ENCODE measurements at regions not wholly inside any gene's neighbourhood (a gene's known extent, or its start where the extent isn't known, plus 50 kb on each side); places are given as distances from the start of the nearest gene placed in this dataset.

- H3K27me3 ChIP-seq = no peaks in the 10 kb centered on the region
- H3K36me3 ChIP-seq = no peaks in the 10 kb centered on the region
- H3K4me1 ChIP-seq = no peaks in the 10 kb centered on the region
- H3K4me3 ChIP-seq = no peak overlapping the region
- H3K27ac ChIP-seq = no peak overlapping the region
- TF ChIP-seq POLR2AphosphoS5 (IDR thresholded peaks at IDR 0.05) (no peak), EP300 (IDR thresholded peaks at IDR 0.05) (no peak), POLR2A (IDR thresholded peaks at IDR 0.05) (no peak), CTCF (IDR thresholded peaks at IDR 0.05) (no peak)
- WGBS = 60% methylated on average over 7 of the region's 7 CpGs
- DNase-seq (ENCODE audit: low spot score in 2 of 2) = peak in 1 of 2 donors; percentile 21
- H3K9me3 ChIP-seq = peaks cover 50% of the 10 kb centered on the region
These were observed 576.1 kb downstream of the ALG10 start for GRCh38 chr12:34598352-34598827.

GRCh38 chr12:34598851-34599529 is 576.7 kb downstream of the ALG10 start:
- peaks cover 53% of the 10 kb centered on the region for H3K9me3 ChIP-seq

GRCh38 chr12:34599530-34600513 is 577.5 kb downstream of the ALG10 start:
- no peak overlapping the region for H3K27ac ChIP-seq
- TF ChIP-seq EP300 (IDR thresholded peaks at IDR 0.05) = no peak
- TF ChIP-seq CTCF (IDR thresholded peaks at IDR 0.05) = no peak
- no peak for TF ChIP-seq POLR2A (IDR thresholded peaks at IDR 0.05)
- TF ChIP-seq POLR2AphosphoS5 (IDR thresholded peaks at IDR 0.05) = no peak
- H3K4me1 ChIP-seq = no peaks in the 10 kb centered on the region
- no peaks in the 10 kb centered on the region for H3K36me3 ChIP-seq
- H3K4me3 ChIP-seq = no peak overlapping the region
- peaks cover 59% of the 10 kb centered on the region for H3K9me3 ChIP-seq
- WGBS = 69% methylated on average over 32 of the region's 32 CpGs
- peak; percentile 37 to 52 for DNase-seq (ENCODE audit: low spot score in 2 of 2)
- H3K27me3 ChIP-seq = no peaks in the 10 kb centered on the region

More at GRCh38 chr12:34598851-34599529, 576.7 kb downstream of the ALG10 start:
- Histone ChIP-seq H3K27me3 (no peaks in the 10 kb centered on the region), H3K4me1 (no peaks in the 10 kb centered on the region), H3K27ac (no peak overlapping the region), H3K36me3 (no peaks in the 10 kb centered on the region), H3K4me3 (no peak overlapping the region)
- no peak for TF ChIP-seq POLR2A (IDR thresholded peaks at IDR 0.05)
- DNase-seq (ENCODE audit: low spot score in 2 of 2) = peak; percentile 27 to 54
- WGBS = 72% methylated on average over 18 of the region's 18 CpGs

- Histone ChIP-seq H3K4me3 (no peak overlapping the region), H3K36me3 (no peaks in the 10 kb centered on the region), H3K27me3 (no peaks in the 10 kb centered on the region), H3K27ac (no peak overlapping the region), H3K4me1 (no peaks in the 10 kb centered on the region), H3K9me3 (peaks cover 53% of the 10 kb centered on the region)
- DNase-seq (ENCODE audit: low spot score in 2 of 2) = peak; percentile 36 to 69
- 69% methylated on average over 35 of the region's 35 CpGs for WGBS
- no peak for TF ChIP-seq POLR2AphosphoS5 (IDR thresholded peaks at IDR 0.05)
- no peak for TF ChIP-seq EP300 (IDR thresholded peaks at IDR 0.05)
- TF ChIP-seq POLR2A (IDR thresholded peaks at IDR 0.05) = no peak
- TF ChIP-seq CTCF (IDR thresholded peaks at IDR 0.05) = no peak
These were observed 578.5 kb downstream of the ALG10 start for GRCh38 chr12:34600592-34601462.

GRCh38 chr12:34601689-34602088 is 579.4 kb downstream of the ALG10 start:
- no peaks in the 10 kb centered on the region for H3K36me3 ChIP-seq
- WGBS = 71% methylated on average over 11 of the region's 11 CpGs

More at GRCh38 chr12:34601689-34602088, 579.4 kb downstream of the ALG10 start:
- peaks cover 56% of the 10 kb centered on the region for H3K9me3 ChIP-seq
- no peaks in the 10 kb centered on the region for H3K27me3 ChIP-seq
- TF ChIP-seq EP300 (IDR thresholded peaks at IDR 0.05) = no peak
- TF ChIP-seq POLR2AphosphoS5 (IDR thresholded peaks at IDR 0.05) = no peak
- TF ChIP-seq CTCF (IDR thresholded peaks at IDR 0.05) = no peak
- no peak for TF ChIP-seq POLR2A (IDR thresholded peaks at IDR 0.05)
- peak; percentile 27 to 41 for DNase-seq (ENCODE audit: low spot score in 2 of 2)
- no peak overlapping the region for H3K4me3 ChIP-seq
- no peak overlapping the region for H3K27ac ChIP-seq
- H3K4me1 ChIP-seq = no peaks in the 10 kb centered on the region

All from suprapubic skin (tissue), 4 donors.